GM19438 (cell line): ENCODE measurements at regions not wholly inside any gene's neighbourhood (a gene's known extent, or its start where the extent isn't known, plus 50 kb on each side); places are given as distances from the start of the nearest gene placed in this dataset.

Experiments
- ATAC-seq: cut with Tn5 transposase; IDR thresholded peaks from one replicate; pipeline ENCODE4 v1.9.1; 2021; ENCODE audit warnings: low read depth; ENCODE audit not compliant: unreplicated experiment

DNA sequence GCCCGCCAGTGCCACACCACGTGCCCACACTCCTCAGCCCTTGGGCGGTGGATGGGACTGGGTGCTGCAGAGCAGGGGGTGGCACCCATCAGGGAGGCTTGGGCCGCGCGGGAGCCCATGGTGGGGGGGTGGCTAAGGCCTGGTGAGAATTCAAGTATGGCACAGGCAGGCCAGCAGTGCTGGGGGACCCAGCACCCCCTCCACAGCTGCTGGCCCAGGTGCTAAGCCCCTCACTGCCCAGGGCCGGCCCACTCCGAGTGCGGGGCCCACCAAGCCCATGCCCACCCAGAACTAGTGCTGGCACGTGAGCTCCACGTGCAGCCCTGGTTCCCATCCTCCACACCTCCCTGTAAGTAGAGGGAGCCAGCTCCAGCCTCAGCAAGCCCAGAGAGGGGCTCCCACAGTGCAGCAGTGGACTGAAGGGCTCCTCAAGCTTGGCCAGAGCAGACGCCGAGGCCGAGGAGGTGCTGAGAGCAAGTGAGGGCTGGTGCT is 1091.1 kb upstream of the GJE1 start:
- no peak for ATAC-seq

DNA sequence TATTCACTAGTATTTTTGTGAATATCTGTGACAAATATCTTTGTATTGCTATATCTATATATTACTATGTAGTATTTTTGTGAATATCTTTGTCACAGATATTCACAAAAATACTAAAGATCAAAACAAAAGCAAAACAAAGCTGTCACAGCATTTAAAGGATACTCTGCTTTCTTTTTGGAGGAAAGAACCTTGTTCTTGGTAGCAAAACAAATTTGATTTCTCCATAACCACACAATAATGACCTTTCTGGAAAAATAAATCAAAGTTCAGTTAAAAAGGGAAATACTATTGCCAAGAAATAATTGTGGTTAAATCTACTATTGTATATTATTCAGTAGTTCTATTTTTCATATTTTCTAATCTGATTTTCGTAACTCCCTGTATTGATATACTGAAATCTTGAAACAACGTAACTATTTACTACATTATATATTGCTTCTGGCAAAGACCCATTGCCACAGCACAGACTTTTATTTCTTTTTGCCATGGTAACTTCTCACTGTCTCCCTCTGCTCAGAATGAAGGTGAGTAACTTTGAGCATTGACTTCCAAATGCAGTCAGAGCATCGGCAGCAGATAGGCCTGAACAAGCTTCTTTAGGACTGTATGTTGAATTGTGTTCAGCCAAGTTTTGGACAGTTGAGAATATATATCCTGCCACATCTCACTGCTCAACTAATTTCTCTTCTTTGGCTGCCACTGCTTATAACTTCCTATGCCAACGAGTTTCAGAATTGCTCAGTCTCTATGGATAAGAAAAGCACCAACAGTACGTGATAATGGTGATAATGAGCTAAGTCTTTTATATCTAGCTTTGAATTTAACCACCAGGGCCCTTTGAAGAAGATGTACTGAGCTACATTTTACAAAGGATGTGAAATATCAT is 1097.2 kb upstream of the GJE1 start:
- no peak for ATAC-seq

DNA sequence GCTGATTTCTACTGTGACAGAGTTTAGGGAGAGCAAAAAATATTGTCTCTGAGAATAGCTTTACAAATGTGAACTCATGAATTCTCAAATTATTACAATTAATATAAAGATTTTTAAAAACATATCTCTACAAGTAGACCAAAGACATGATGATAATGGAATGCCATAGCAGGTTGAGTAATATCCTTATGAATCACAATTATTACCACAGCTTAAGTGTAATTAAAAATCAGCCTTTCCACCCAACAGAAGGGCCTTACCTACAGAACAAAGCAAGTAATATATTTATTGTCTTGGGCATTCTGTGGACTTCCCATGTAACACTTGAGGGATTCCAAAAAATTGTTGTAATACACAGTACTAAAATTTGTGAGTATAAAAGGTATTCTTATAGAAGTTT is 1099.6 kb upstream of the GJE1 start:
- ATAC-seq, result no peak

DNA sequence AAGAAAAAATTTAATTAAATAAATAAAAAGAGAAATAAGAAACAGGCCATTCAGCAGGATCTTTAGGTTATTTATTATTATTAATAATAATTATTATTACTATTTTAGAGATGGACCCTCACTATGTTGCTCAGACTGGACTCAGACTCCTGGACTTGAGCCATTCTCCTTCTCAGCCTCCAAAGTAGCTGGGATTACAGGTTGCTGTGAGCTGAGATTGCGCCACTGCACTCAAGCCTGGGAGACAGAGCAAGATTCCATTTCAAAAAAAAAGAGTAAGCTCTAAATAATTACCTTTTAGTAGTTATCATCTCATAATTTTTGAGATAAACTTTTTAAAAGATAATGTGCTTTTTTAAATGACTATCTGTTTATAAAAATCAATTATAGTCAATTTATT is 1102.8 kb upstream of the GJE1 start:
- no peak for ATAC-seq

DNA sequence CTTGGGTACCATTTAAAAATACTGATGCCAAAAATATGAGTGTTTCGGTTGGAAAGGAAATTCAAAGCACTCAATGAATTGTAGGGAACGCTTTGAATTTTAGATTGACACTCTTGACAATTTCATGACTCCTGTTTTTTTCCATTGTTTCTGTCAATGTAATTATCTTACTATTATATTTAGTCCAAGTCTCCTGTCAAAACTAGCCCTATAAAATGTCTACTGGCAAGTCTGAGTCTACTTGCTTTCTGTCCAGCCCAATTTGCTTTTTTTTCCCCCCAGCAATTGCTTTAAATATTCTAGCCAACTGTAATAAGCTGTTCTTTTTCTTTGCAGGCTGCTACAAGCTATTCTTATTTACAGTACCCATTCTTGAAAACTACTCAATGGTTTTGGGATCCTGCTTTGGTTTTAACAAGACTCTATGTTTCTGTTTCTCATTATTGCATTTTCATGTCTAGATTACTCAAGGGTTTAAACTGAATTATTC is 1103.9 kb upstream of the GJE1 start:
- ATAC-seq, result no peak

DNA sequence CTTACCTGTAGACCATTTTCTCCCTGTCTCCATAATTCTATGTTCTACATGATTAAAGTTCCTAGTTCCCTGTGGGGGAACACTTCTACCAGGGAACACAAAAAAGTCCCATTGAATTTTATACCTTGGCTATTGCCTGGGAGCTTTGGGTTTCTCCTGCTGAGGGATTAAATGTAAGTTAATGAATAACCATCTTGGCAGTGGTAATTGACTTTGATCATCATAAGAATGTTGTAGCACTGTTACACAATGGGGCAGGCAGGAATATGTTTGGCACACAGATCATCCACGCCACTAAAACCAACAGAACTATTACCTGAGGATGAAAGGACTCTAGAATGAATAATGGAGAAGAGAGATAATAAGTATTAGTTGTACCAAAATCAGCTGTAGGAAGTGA is 1106.2 kb upstream of the GJE1 start:
- no peak for ATAC-seq

DNA sequence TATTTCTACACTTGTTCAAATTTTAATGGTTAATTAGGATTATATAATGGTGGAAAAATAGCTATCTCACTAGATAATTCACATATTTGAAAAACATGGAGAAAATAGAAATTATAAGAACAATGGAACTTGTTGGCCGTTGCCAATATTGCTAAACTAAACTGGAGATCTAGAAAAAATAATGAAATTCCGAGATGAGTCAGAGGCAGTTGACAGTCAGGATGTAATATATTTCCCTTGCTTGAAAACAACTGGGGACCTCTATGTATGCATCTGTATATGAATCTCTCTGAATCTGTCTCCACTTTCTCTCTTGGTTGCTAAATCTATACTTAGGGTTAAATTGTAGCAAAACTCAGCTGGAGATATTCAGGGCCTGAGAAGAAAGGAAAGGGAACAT is 1108.2 kb upstream of the GJE1 start:
- ATAC-seq, result no peak

DNA sequence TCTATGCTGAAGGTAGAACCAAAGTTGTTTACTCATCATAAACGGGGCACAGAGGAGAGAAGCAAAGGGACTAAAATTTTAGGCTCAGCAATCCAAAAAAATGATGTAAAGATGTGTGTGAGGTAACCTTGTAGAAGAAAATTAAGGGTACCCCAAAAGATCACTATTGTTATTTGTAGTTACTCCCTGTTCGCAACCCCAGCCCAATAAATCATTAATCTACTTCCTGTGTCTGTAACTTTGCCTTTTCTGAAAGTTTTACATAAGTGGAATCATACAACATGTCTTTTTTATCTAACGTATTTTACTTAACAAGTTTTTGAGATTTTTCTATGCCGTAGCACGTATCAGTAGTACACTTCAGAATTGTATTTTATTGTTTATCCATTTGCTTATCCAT is 1114.8 kb upstream of the GJE1 start:
- ATAC-seq, result no peak

DNA sequence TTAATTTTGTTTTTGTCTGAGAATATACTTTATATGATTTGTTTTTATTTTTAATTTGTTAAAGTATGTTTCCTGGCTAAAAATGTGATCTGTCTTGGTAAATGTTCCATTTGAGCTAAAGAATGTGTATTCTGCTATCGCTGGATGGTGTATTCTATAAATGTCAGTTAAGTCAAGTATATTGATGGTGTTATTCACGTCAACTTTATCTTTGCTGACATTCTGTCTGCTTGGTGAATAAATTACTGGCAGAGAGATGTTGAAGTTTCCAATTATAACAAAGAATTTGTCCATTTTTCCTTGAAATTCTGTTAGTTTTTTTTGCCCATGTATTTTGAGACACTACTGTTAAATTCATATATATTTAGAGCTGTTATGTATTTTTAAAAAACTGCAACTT is 1131.8 kb upstream of the GJE1 start:
- no peak for ATAC-seq

DNA sequence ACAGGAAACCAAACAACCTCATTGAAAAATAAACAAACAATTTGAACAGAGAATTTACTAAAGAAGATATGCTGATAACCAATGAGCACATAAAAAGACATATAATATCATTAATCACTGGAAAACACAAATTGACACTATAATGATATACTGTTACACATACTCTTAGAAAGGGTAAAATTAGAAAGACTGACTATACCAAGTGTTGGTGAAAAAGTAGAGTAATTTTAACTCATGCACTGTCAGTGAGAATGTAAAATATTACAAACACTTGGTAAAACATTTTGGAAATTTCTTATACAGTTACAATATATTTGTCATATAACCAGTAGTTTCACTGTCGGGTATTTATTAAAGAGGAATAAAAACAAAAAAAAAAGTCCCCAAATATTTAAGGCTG is 1139.2 kb upstream of the GJE1 start:
- ATAC-seq, result no peak

DNA sequence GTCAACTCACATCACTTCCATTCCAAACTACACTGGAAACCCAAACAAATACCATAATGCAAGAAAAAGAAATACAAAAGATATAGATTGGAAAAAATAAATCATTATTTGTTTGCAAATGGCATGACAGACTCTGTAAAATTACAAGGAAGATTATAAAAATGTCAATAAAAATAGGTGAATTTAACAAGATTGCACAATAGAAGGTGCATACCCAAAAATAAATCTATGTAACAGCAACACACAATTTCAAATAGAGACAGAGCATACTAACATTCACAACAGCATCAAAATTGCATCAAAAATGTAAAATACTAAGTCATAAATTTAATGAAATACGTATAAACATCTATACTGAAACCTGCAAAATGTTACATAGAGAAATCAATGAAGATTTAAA is 1140.0 kb upstream of the GJE1 start:
- no peak for ATAC-seq

DNA sequence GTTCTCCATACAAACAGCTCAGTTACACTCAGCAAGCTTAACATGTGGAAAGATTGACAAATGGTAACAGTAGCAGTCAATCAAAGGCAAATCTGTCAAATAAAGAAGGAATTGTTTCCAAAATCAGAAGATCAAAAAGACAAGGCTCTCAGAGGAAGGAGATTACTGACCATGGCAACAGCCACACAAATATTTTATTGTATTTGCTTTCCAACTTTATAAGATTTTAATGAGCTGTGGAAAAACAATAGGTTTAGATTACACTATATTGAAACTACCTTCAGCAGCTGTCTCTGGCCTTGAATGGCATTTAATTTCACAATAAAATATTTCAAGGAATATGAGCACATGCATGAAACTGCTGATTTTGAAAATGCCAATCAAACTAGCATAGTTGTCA is 1143.9 kb upstream of the GJE1 start:
- no peak for ATAC-seq

DNA sequence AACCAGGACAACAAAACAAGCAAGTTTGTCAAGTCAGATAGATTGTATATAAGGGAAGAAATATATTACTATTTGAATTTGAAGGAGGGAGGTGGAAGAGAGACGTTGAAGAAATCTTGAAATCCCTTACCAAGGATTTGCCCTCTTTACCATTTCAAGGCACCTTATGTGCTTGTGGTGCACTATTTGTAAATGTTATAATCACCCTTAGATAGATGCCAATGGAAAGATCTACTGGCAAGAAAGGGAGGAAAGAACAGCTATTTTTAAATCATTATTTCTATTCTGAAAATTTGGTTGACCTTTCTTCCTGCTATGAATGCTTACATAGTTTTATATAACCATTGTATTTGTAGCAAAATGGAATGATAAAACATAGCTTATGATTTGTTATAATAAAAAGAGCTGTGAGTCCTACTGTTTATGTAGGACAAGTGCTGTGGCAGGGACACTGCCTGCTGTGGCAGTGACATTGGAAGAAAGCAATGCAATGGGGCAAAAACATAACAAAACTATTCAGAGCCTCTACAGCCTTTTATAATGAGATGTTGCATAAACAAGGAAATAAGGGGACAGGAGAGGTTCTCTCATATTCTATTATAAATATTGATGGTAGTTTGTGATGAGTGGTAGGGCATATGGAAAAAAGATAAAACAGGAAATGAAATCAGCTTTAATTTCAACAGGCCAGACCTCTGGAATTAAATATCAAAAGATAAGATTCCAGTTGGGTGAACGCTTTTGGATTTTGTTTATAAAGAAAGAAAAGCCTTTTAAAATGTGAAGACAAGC is 1145.2 kb upstream of the GJE1 start:
- no peak for ATAC-seq

DNA sequence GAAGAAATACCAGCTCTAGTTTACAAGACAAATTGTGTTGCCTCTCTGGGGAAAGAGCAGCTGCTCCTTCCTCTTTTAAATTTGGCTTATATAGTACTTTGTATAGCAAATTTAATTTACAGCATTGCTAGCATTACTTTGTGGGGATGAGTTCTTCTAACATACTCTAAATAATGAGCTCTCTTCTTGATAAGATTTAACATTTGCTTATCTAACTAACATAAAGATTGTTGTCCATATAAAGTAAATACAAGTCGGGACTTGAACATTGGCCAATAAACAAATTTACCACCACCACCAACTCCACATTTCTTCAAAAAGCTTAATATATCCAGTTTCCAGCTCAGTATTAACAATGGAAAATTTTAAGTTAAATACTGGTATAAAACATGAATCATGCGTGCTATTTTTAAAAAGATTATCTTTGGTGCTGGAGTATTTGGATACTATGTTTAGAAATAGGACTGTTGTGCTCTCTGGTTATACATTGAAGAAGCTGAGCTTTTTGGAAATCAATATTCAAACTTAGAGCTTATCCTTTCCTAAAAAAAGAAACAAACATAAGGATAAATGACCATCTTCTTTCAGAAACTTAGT is 1146.9 kb upstream of the GJE1 start:
- ATAC-seq, result no peak

DNA sequence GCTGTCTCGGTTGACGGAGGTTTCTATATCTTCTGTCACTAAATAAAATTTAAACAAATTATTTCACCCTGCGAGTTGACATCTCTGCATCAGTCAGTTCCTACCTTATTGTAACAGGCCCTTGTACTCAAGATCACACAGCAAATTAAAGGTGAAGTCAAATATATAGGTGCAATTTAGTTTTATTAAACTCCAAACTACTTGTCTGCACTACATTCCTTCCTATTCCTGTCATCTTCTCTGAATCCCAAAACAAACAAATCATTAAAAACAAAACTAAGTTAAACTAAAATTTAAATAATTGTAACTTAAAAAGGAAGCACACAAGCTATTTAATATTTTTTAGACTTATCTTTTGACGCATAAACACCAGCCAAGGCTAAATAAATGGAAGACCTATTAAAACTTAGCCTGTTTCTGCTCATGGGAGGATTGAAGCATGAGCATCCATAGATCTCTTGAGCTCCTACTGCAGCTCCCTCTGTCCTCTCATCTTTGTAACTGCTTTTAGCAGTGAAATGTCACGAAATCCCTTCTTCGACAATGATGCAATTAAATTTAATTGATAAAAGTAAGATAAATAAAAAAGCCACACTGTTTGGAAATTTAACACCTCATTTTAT is 1152.3 kb upstream of the GJE1 start:
- ATAC-seq, result no peak

DNA sequence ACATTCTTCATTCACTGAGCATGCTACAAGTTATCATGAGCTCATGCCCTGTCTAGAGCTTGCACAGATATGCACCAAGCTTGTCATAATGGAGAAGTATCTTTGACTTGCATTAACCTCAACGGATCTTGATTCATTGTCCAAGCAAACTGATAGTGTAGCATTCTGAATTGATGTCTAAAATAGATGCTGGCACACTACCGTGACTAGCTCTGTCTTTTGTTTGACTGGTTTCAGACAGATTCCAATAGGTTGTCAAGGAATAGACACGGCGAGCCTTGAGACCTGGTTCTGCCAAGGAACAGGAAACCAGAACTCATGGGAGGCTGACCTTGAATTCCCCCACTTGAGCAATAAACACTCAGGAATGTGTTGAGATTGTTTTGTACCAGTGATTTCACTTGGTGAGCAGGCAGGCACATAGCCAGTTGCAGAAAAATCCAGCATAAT is 1153.1 kb upstream of the GJE1 start:
- ATAC-seq, result no peak

DNA sequence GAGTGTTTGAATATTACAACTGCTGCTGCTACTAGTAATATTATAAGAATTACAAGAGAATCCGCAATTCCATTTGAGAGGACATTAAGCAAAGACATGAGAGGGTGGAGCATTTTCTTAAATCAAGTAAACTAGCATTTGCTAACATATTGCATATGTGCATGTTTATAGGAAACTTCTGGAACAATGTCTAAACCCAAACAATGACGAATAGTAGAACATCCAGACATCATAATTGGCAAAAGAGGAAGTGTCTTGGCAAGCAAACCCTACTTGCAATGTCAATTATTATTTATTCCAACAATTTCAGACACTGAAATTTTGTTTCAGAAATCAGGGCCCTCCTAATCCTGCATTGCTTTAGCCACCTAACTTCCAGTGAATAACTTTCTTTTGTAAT is 1155.3 kb upstream of the GJE1 start:
- ATAC-seq, result no peak

DNA sequence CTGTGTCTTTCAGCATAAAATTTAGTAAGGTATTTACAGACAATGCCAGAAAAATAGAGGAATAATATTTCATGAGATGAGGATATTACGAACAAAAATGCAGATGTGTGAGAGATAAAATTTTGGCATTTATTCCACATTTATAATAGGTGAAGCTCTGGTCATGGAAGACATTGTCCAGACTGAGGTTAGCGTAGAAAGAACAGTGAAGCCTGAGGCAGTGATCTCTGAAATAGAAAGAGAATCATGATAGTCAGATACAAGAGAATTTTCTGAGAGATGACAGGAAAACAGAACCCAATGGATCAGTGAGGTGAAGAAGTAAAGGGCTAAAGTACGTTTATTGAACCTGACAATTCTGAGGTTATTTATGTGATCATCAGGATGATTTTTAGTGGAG is 1155.9 kb upstream of the GJE1 start:
- ATAC-seq, result no peak

DNA sequence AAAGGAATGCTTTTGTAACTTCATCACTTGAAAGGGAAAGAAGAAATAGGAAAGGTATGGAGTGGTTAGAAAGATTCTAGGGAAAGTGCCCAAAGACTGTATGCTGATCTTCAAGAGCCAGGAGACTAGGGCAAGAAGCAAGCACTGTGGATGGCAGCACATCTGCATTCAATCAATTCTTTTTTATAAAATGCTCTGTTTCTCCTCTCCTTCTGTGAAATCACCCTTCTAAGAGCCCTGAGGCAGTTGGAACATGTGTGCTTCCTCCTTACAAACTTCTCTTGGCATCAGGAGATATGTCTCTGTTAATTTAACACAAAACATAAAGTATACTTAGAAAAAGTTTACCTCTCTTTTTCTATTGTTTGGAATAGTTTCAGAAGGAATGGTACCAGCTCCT is 1162.2 kb upstream of the GJE1 start:
- ATAC-seq, result no peak

DNA sequence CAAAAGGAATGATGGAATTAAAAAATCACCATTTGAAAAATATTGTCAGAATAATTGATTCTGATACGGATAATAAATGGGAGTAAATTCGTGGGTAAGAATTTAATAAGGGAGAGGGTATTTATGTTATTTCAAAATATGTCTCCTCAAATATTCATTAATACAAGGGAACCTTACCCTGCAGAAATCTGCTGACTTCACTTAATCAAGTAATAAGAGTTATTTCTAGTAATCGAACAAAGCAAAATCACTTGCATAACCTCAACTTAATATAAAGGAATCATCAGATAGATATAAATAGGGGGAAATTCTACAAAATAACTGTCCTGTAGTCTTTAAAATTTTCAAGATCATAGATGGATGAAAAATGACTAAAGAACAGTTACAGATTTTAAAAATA is 1164.7 kb upstream of the GJE1 start:
- no peak for ATAC-seq

DNA sequence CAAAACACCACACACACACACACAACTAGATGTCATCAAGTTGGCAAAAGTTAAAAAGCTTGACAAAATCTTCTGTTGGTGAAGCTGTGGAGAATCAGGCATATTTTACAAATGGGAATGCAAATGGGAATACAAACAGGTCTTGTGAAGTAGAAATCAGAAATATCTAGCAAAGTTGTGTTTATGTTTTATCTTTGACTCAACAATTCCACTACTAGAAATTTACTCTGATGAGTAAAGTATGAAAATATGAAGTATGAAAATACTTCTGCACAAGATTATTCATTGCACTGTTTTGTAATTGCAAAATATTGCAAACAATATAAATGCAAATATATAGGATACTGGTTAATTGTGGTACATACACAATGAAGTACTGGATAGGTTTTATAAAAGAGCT is 1166.0 kb upstream of the GJE1 start:
- no peak for ATAC-seq
